HepG2 (cell line): ENCODE measurements at regions not wholly inside any gene's neighbourhood (a gene's known extent, or its start where the extent isn't known, plus 50 kb on each side); places are given as distances from the start of the nearest gene placed in this dataset.
"Not testable (repeated sequence)": the region's sequence is repeated elsewhere in the genome, so short reads cannot be mapped to it uniquely, and the experiment has no call there.

Experiments used
- CEBPB ChIP-seq: IDR thresholded peaks from 2 replicates; pipeline ENCODE4 v1.6.1; 2011; ENCODE audit warnings: low read depth, low read length, improper control_type of control experiment, borderline replicate concordance
- ZNF83 ChIP-seq: sonication (generic); formaldehyde crosslinking; IDR thresholded peaks from 2 replicates; pipeline ENCODE4 v1.4.0; 2020; ENCODE audit warnings: missing genetic modification reagents, mild to moderate bottlenecking, borderline replicate concordance

DNA sequence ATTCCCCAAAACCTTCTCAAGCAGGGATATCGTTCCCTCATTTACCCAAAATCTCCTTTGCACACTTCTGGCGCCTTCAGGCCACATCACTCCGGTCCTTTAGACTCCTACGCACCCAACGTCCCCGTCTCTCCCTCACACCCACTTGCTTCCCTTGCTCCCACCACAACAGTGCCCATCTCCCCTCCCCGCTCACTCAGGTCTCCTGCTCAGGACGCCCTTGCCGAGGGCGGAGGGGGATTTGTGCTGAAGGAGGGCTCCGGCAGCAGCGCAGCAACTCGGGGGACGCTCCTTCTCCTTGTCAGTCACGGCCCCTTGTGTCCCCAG lies 71.6 kb downstream of the PCMTD2 start:
- TF ChIP-seq CEBPB; ZNF83 (CRISPR knock-in tag): not testable (repeated sequence)
